ENCODE measurements at regions not wholly inside any gene's neighbourhood (a gene's known extent, or its start where the extent isn't known, plus 50 kb on each side); places are given as distances from the start of the nearest gene placed in this dataset.

- no peak for TF ChIP-seq EZH2 (IDR thresholded peaks at IDR 0.05; ENCODE audit: borderline replicate concordance, low read length)
- TF ChIP-seq, protein P1, sequence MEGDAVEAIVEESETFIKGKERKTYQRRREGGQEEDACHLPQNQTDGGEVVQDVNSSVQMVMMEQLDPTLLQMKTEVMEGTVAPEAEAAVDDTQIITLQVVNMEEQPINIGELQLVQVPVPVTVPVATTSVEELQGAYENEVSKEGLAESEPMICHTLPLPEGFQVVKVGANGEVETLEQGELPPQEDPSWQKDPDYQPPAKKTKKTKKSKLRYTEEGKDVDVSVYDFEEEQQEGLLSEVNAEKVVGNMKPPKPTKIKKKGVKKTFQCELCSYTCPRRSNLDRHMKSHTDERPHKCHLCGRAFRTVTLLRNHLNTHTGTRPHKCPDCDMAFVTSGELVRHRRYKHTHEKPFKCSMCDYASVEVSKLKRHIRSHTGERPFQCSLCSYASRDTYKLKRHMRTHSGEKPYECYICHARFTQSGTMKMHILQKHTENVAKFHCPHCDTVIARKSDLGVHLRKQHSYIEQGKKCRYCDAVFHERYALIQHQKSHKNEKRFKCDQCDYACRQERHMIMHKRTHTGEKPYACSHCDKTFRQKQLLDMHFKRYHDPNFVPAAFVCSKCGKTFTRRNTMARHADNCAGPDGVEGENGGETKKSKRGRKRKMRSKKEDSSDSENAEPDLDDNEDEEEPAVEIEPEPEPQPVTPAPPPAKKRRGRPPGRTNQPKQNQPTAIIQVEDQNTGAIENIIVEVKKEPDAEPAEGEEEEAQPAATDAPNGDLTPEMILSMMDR (conservative IDR thresholded peaks at IDR 0.05 in 1 of 2, IDR thresholded peaks at IDR 0.05 in 1 of 2; ENCODE audit: extremely low read depth in 1 of 2, insufficient read depth in 1 of 2, low read depth in 1 of 2, low read length in 2 of 2), result no peak
These were observed 61.6 kb upstream of the SPAG17 start for GRCh38 chr1:118246646-118247045.

Data from mammary epithelial cell (primary cell).